Keratinocyte (primary cell): ENCODE measurements at regions not wholly inside any gene's neighbourhood (a gene's known extent, or its start where the extent isn't known, plus 50 kb on each side); places are given as distances from the start of the nearest gene placed in this dataset.
A peak's percentile ranks its signal among the peaks of the same experiment; 100 is the strongest.

Experiments
- DNase-seq: peaks from one replicate; pipeline ENCODE4 v3.0.0-alpha.2; 2011; ENCODE audit warnings: low read depth, missing footprints, low spot score
- FAIRE-seq: peaks from 2 replicates; lab custom pipeline; 2011; peaks lifted over from hg19 to GRCh38; lab: Jason Lieb, UNC
- H2AFZ ChIP-seq: 2 replicates; pipeline ENCODE4 v1.6.0; 2012; ENCODE audit warnings: low read length, control low read depth, inconsistent platforms; ENCODE audit not compliant: control insufficient read depth
- H3K27ac ChIP-seq: 2 replicates; pipeline ENCODE4 v1.5.1; 2011; ENCODE audit warnings: low read length; ENCODE audit not compliant: control insufficient read depth, insufficient read depth
- H3K27me3 ChIP-seq: 3 replicates; pipeline ENCODE4 v1.6.0; 2011; ENCODE audit warnings: low read length; ENCODE audit not compliant: control insufficient read depth, insufficient read depth; ENCODE audit errors: extremely low read depth
- H3K36me3 ChIP-seq, 2 experiments: 2 replicates in 1 of 2; 3 replicates in 1 of 2; pipeline ENCODE4 v1.5.1; 2011; ENCODE audit warnings: low read length in 2 of 2, mild to moderate bottlenecking in 1 of 2; ENCODE audit not compliant: control insufficient read depth in 2 of 2, insufficient read depth in 2 of 2; ENCODE audit errors: extremely low read depth in 1 of 2
- H3K4me1 ChIP-seq: 3 replicates; pipeline ENCODE4 v1.5.1; 2011; ENCODE audit warnings: low read length; ENCODE audit not compliant: control insufficient read depth, insufficient read depth; ENCODE audit errors: extremely low read depth
- H3K4me2 ChIP-seq: 3 replicates; pipeline ENCODE4 v1.6.0; 2011; ENCODE audit warnings: low read depth, low read length; ENCODE audit not compliant: control insufficient read depth, insufficient read depth; ENCODE audit errors: extremely low read depth
- H3K4me3 ChIP-seq, 3 experiments: fragments of 200-600 bp in 1 of 3; sonication (generic) in 1 of 3; 2 replicates in 2 of 3; 3 replicates in 1 of 3; pipeline ENCODE4 v1.5.1; 2011 to 2016; ENCODE audit warnings: low read length in 3 of 3, mild to moderate bottlenecking in 3 of 3, control low read depth in 2 of 3, inconsistent platforms in 1 of 3, low read depth in 1 of 3, mixed read lengths in 1 of 3, mixed run types in 1 of 3, moderate library complexity in 1 of 3; ENCODE audit not compliant: control insufficient read depth in 2 of 3, insufficient read depth in 2 of 3; ENCODE audit errors: extremely low read depth in 1 of 3
- H3K79me2 ChIP-seq: 2 replicates; pipeline ENCODE4 v1.6.0; 2012; ENCODE audit warnings: low read length; ENCODE audit not compliant: control insufficient read depth, insufficient read depth
- H3K9ac ChIP-seq: 3 replicates; pipeline ENCODE4 v1.6.0; 2011; ENCODE audit warnings: low read length; ENCODE audit not compliant: control insufficient read depth, insufficient read depth; ENCODE audit errors: extremely low read depth
- H3K9me1 ChIP-seq: 3 replicates; pipeline ENCODE4 v1.6.0; 2011; ENCODE audit warnings: low read length; ENCODE audit not compliant: control insufficient read depth, insufficient read depth; ENCODE audit errors: extremely low read depth
- H3K9me3 ChIP-seq: 2 replicates; pipeline ENCODE4 v1.5.1; 2012; ENCODE audit warnings: low read depth, low read length; ENCODE audit not compliant: control insufficient read depth
- H4K20me1 ChIP-seq: 3 replicates; pipeline ENCODE4 v1.6.0; 2011; ENCODE audit warnings: low read length; ENCODE audit not compliant: control insufficient read depth, insufficient read depth; ENCODE audit errors: extremely low read depth
- CTCF ChIP-seq, 3 experiments: IDR thresholded peaks in 1 of 3; conservative IDR thresholded peaks in 1 of 3; optimal IDR thresholded peaks in 1 of 3; 2 replicates in 2 of 3; 3 replicates in 1 of 3; pipeline versions ENCODE3 to v1.5.1; 2011; ENCODE audit warnings: low read length in 3 of 3, mild to moderate bottlenecking in 3 of 3, moderate library complexity in 2 of 3, control low read depth in 1 of 3, inconsistent platforms in 1 of 3; ENCODE audit not compliant: insufficient read depth in 2 of 3; ENCODE audit errors: extremely low read depth in 1 of 3
- EZH2 ChIP-seq: IDR thresholded peaks from one replicate; pipeline ENCODE4 v1.6.1; 2012; ENCODE audit warnings: inconsistent platforms, mild to moderate bottlenecking, low read length, moderate library complexity
- dilution Hi-C: fragments of 300-500 bp; cut with MboI; formaldehyde crosslinking; loops from one replicate; pipeline ENCODE4 v1.7.0; 2020; ENCODE audit warnings: low sequenced_read_pairs; ENCODE audit not compliant: extremely low pct_ligation_motif_present

- Histone ChIP-seq H3K27me3 (no peaks in the 10 kb centered on the region), H3K9ac (no peak overlapping the region), H3K27ac (no peak overlapping the region), H3K4me2 (no peak overlapping the region), H4K20me1 (no peaks in the 10 kb centered on the region), H3K4me3 (no peak overlapping the region), H3K4me1 (peaks cover 5% of the 10 kb centered on the region), H3K9me1 (no peaks in the 10 kb centered on the region), H3K36me3 (no peaks in the 10 kb centered on the region), H3K9me3 (no peaks in the 10 kb centered on the region), H2AFZ (no peak overlapping the region), H3K79me2 (no peaks in the 10 kb centered on the region)
- DNase-seq, result no peak
- dilution Hi-C loops, result no loop called here
- FAIRE-seq, result no peak
- no peak for TF ChIP-seq CTCF (optimal IDR thresholded peaks at IDR 0.05 in 1 of 3, IDR thresholded peaks at IDR 0.05 in 1 of 3, conservative IDR thresholded peaks at IDR 0.05 in 1 of 3; ENCODE audit: extremely low read depth in 1 of 3, insufficient read depth in 2 of 3, low read length in 3 of 3)
Measured at GRCh38 chr13:34019870-34020269, 201.9 kb downstream of the RFC3 start.

- Histone ChIP-seq H3K9me1 (no peaks in the 10 kb centered on the region), H3K4me2 (no peak overlapping the region), H4K20me1 (no peaks in the 10 kb centered on the region), H3K27me3 (no peaks in the 10 kb centered on the region), H3K36me3 (no peaks in the 10 kb centered on the region), H3K27ac (no peak overlapping the region), H3K79me2 (no peaks in the 10 kb centered on the region), H3K4me3 (no peak overlapping the region), H3K9ac (no peak overlapping the region), H3K9me3 (no peaks in the 10 kb centered on the region), H2AFZ (no peak overlapping the region), H3K4me1 (peaks cover 5% of the 10 kb centered on the region)
- DNase-seq, result no peak
- dilution Hi-C loops, result no loop called here
- TF ChIP-seq CTCF (optimal IDR thresholded peaks at IDR 0.05 in 1 of 3, IDR thresholded peaks at IDR 0.05 in 1 of 3, conservative IDR thresholded peaks at IDR 0.05 in 1 of 3; ENCODE audit: extremely low read depth in 1 of 3, insufficient read depth in 2 of 3, low read length in 3 of 3) (no peak), EZH2 (no peak)
- FAIRE-seq, result peak; percentile 41
Measured at GRCh38 chr13:34020388-34020787, 202.4 kb downstream of the RFC3 start.
